Stimulated activated CD8-positive, alpha-beta memory T cell treated with anti-CD3 and anti-CD28 coated beads, Interleukin-4, amount 100 ng/mL, for 24 hours (primary cell): ENCODE measurements at regions not wholly inside any gene's neighbourhood (a gene's known extent, or its start where the extent isn't known, plus 50 kb on each side); places are given as distances from the start of the nearest gene placed in this dataset.
"Not testable (repeated sequence)": the region's sequence is repeated elsewhere in the genome, so short reads cannot be mapped to it uniquely, and the experiment has no call there.

Experiments used
- DNase-seq: peaks from one replicate; pipeline ENCODE4 v3.0.0-alpha.2; 2020; ENCODE audit warnings: low read depth

- DNase-seq: no peak
Observed at GRCh38 chr22:47623763-47624148, 861.3 kb downstream of the TBC1D22A start.

- DNase-seq: no peak
Observed at GRCh38 chr22:47623066-47623762, 860.8 kb downstream of the TBC1D22A start.

- DNase-seq: no peak
Observed at GRCh38 chr22:47622541-47622940, 860.1 kb downstream of the TBC1D22A start.

- DNase-seq: no peak
Observed at GRCh38 chr22:47621253-47621652, 858.8 kb downstream of the TBC1D22A start.

GRCh38 chr22:47620391-47620790 is 857.9 kb downstream of the TBC1D22A start:
- no peak for DNase-seq

GRCh38 chr22:47619631-47620030 is 857.2 kb downstream of the TBC1D22A start:
- DNase-seq: no peak

- DNase-seq: no peak
Observed at GRCh38 chr22:47618180-47619010, 855.9 kb downstream of the TBC1D22A start.

GRCh38 chr22:47617186-47617585 is 854.7 kb downstream of the TBC1D22A start:
- no peak for DNase-seq

- DNase-seq: no peak
Observed at GRCh38 chr22:47616396-47617020, 854.1 kb downstream of the TBC1D22A start.

- DNase-seq: no peak
Observed at GRCh38 chr22:47615051-47615450, 852.6 kb downstream of the TBC1D22A start.

GRCh38 chr22:47613606-47614350 is 851.3 kb downstream of the TBC1D22A start:
- no peak for DNase-seq

- DNase-seq: not testable (repeated sequence)
Observed at GRCh38 chr22:47613181-47613580, 850.7 kb downstream of the TBC1D22A start.

- no peak for DNase-seq
Observed at GRCh38 chr22:47612311-47612910, 850.0 kb downstream of the TBC1D22A start.

- no peak for DNase-seq
Observed at GRCh38 chr22:47610764-47611163, 848.3 kb downstream of the TBC1D22A start.

- DNase-seq: no peak
Observed at GRCh38 chr22:47610281-47610680, 847.8 kb downstream of the TBC1D22A start.

- DNase-seq: no peak
Observed at GRCh38 chr22:47609653-47610052, 847.2 kb downstream of the TBC1D22A start.

GRCh38 chr22:47608421-47608820 is 846.0 kb downstream of the TBC1D22A start:
- no peak for DNase-seq

GRCh38 chr22:47607486-47607885 is 845.0 kb downstream of the TBC1D22A start:
- no peak for DNase-seq

GRCh38 chr22:47606426-47606825 is 844.0 kb downstream of the TBC1D22A start:
- DNase-seq: no peak

- DNase-seq: no peak
Observed at GRCh38 chr22:47605886-47606285, 843.4 kb downstream of the TBC1D22A start.

- no peak for DNase-seq
Observed at GRCh38 chr22:47605441-47605840, 843.0 kb downstream of the TBC1D22A start.

- DNase-seq: no peak
Observed at GRCh38 chr22:47604563-47604962, 842.1 kb downstream of the TBC1D22A start.
